Hepatocyte (in vitro differentiated cells): ENCODE measurements at regions not wholly inside any gene's neighbourhood (a gene's known extent, or its start where the extent isn't known, plus 50 kb on each side); places are given as distances from the start of the nearest gene placed in this dataset.

Source experiments
- DNase-seq: peaks from one replicate; pipeline ENCODE4 v3.0.0-alpha.2; 2016; ENCODE audit warnings: low spot score
- H2AFZ ChIP-seq: fragments of 200-600 bp; sonication (generic); 2 replicates; pipeline ENCODE4 v1.6.0; 2016; ENCODE audit warnings: antibody characterized with exemption, mild to moderate bottlenecking
- H3K27ac ChIP-seq: fragments of 200-600 bp; sonication (generic); 2 replicates; pipeline ENCODE4 v1.5.1; 2016; ENCODE audit warnings: mild to moderate bottlenecking
- H3K27me3 ChIP-seq: fragments of 200-600 bp; sonication (generic); 2 replicates; pipeline ENCODE4 v1.6.1; 2016
- H3K36me3 ChIP-seq: fragments of 200-600 bp; sonication (generic); replicated peaks from 2 replicates; pipeline ENCODE4 v1.5.1; 2016; ENCODE audit warnings: low read depth; ENCODE audit not compliant: insufficient read depth
- H3K4me1 ChIP-seq: fragments of 200-600 bp; sonication (generic); 2 replicates; pipeline ENCODE4 v1.5.1; 2016; ENCODE audit warnings: mild to moderate bottlenecking, moderate library complexity; ENCODE audit not compliant: insufficient read depth
- H3K4me2 ChIP-seq: fragments of 200-600 bp; sonication (generic); 2 replicates; pipeline ENCODE4 v1.6.0; 2016
- H3K4me3 ChIP-seq: fragments of 200-600 bp; sonication (generic); 2 replicates; pipeline ENCODE4 v1.5.1; 2016; ENCODE audit warnings: mild to moderate bottlenecking
- H3K79me2 ChIP-seq: fragments of 200-600 bp; sonication (generic); 2 replicates; pipeline ENCODE4 v1.6.0; 2017; ENCODE audit warnings: mild to moderate bottlenecking
- H3K9me2 ChIP-seq: fragments of 200-600 bp; sonication (generic); replicated peaks from 2 replicates; pipeline ENCODE4 v1.6.0; 2017; ENCODE audit warnings: mild to moderate bottlenecking; ENCODE audit not compliant: insufficient read depth
- H3K9me3 ChIP-seq: fragments of 200-600 bp; sonication (generic); 2 replicates; pipeline ENCODE4 v1.5.1; 2016; ENCODE audit warnings: low read depth, mild to moderate bottlenecking
- H4K20me1 ChIP-seq: fragments of 200-600 bp; sonication (generic); 2 replicates; pipeline ENCODE4 v1.6.0; 2016; ENCODE audit warnings: mild to moderate bottlenecking; ENCODE audit not compliant: insufficient read depth, poor library complexity, severe bottlenecking
- EZH2 ChIP-seq: fragments of 200-600 bp; sonication (generic); IDR thresholded peaks from 2 replicates; pipeline ENCODE4 v1.6.1; 2016; ENCODE audit warnings: antibody characterized with exemption, mild to moderate bottlenecking, borderline replicate concordance
- EZH2phosphoT487 ChIP-seq: fragments of 200-600 bp; sonication (generic); IDR thresholded peaks from one replicate; pipeline ENCODE4 v1.6.1; 2018; ENCODE audit warnings: antibody characterized with exemption, mild to moderate bottlenecking, low read depth, moderate library complexity; ENCODE audit not compliant: unreplicated experiment, severe bottlenecking
- whole genome bisulfite sequencing: methylation state at CpG from one replicate; pipeline ENCODE4 v1.1.6; 2016; ENCODE audit warnings: low lambda C conversion rate; ENCODE audit errors: missing lambda C conversion rate; 5-methylcytosine and 5-hydroxymethylcytosine counted together
- TF ChIP-seq, protein P1 (sequence below): fragments of 200-600 bp; sonication (generic); IDR thresholded peaks from 2 replicates; pipeline ENCODE4 v1.5.1; 2016; ENCODE audit warnings: antibody characterized with exemption, mild to moderate bottlenecking; ENCODE audit not compliant: poor library complexity

DNA sequence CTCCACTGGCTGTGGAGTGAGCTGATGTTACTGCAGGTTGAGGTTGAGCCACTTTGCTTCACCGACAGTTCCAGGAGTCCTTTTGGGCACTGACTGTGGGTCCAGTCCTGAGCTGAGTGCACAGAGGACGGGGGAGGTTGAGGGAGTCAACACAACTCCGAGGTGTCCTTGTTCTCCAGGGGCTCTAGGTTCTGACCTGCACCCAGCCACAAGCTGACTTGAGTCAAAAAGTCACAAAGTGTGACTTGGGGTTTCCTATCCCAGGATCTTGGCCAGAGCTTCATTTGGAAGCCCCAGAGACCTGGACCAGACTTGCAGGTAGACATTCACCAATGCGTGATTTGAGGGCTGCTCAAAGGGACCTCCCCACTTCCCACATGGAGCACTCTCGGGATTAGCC is 95.0 kb downstream of the FAM43A start:
- H3K4me3 ChIP-seq: no peak overlapping the region
- DNase-seq: no peak
- no peak overlapping the region for H2AFZ ChIP-seq
- 93% methylated on average over 5 of the region's 5 CpGs for WGBS
- peaks cover 4% of the 10 kb centered on the region for H3K4me1 ChIP-seq
- TF ChIP-seq, protein P1, sequence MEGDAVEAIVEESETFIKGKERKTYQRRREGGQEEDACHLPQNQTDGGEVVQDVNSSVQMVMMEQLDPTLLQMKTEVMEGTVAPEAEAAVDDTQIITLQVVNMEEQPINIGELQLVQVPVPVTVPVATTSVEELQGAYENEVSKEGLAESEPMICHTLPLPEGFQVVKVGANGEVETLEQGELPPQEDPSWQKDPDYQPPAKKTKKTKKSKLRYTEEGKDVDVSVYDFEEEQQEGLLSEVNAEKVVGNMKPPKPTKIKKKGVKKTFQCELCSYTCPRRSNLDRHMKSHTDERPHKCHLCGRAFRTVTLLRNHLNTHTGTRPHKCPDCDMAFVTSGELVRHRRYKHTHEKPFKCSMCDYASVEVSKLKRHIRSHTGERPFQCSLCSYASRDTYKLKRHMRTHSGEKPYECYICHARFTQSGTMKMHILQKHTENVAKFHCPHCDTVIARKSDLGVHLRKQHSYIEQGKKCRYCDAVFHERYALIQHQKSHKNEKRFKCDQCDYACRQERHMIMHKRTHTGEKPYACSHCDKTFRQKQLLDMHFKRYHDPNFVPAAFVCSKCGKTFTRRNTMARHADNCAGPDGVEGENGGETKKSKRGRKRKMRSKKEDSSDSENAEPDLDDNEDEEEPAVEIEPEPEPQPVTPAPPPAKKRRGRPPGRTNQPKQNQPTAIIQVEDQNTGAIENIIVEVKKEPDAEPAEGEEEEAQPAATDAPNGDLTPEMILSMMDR: no peak
- TF ChIP-seq EZH2phosphoT487: no peak
- TF ChIP-seq EZH2: no peak
- no peak overlapping the region for H3K4me2 ChIP-seq
- no peaks in the 10 kb centered on the region for H4K20me1 ChIP-seq
- no peaks in the 10 kb centered on the region for H3K9me3 ChIP-seq
- no peaks in the 10 kb centered on the region for H3K9me2 ChIP-seq
- no peaks in the 10 kb centered on the region for H3K36me3 ChIP-seq
- no peak overlapping the region for H3K27ac ChIP-seq
- H3K27me3 ChIP-seq: no peaks in the 10 kb centered on the region
- H3K79me2 ChIP-seq: no peaks in the 10 kb centered on the region

DNA sequence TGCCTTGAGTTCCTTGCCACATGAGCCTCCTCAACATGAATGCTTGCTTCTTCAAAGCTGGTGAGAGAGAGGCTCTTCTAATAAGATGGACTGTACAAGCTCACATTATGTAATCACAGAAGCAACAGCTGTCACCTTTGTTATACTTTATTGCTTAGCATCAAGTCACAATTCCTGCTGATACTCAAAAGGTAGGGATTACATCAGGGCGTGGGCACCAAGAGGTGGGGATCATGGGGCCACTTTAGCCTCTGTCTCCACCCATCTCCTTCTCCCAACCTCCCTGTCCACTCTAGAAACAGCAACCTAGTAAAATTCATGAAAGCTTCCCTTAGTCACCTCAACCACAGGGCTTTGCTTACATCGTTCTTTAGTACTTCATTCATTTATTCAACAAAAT is 95.9 kb downstream of the FAM43A start:
- peaks cover 4% of the 10 kb centered on the region for H3K4me1 ChIP-seq
- TF ChIP-seq, protein P1: no peak
- TF ChIP-seq EZH2phosphoT487 (no peak), EZH2 (no peak)
- H3K36me3 ChIP-seq: no peaks in the 10 kb centered on the region
- H3K4me3 ChIP-seq: no peak overlapping the region
- H4K20me1 ChIP-seq: no peaks in the 10 kb centered on the region
- no peak overlapping the region for H3K4me2 ChIP-seq
- no peaks in the 10 kb centered on the region for H3K79me2 ChIP-seq
- no peak overlapping the region for H2AFZ ChIP-seq
- no peaks in the 10 kb centered on the region for H3K9me3 ChIP-seq
- H3K9me2 ChIP-seq: no peaks in the 10 kb centered on the region
- no peak for DNase-seq
- no peaks in the 10 kb centered on the region for H3K27me3 ChIP-seq
- WGBS: 90% methylated on average over 2 of the region's 2 CpGs
- no peak overlapping the region for H3K27ac ChIP-seq

DNA sequence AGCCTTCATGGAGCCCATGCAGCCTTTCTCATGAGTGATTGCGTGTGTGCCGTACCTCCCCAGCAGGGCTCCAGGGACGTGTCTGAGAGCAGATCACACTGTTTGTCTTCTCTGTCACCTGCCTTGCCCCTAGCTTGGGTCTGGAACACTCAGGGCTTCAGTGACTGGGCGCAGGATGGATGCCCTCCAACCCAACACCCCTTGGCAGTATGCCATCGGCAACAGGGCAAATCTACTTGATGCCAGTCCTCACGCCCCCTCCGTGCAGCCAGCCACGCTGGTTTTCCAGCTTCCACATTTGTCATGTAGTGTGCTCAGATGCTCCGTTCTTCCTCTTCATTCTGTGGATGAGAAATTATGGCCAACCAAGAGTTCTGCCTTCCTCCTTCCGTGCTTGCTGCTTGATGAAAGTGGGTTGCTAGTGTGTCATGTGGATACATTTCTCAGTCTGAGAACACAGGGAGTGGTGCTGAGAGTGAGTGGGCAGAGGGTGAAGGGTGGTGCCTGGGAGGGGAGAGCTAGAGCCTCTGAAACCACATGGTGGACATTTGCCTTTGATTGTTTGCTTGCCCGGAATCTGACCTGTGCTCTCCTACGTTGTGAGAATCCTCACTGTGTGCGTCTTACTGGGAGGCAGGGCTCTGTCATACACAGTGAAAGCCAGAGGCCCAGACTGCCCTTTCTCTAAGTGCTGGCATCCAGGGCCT is 97.2 kb downstream of the FAM43A start:
- H3K9me2 ChIP-seq: no peaks in the 10 kb centered on the region
- 82% methylated on average over 13 of the region's 13 CpGs for WGBS
- H3K4me1 ChIP-seq: peaks cover 4% of the 10 kb centered on the region
- H3K27me3 ChIP-seq: no peaks in the 10 kb centered on the region
- no peaks in the 10 kb centered on the region for H3K79me2 ChIP-seq
- DNase-seq: peak; percentile 30
- no peak overlapping the region for H2AFZ ChIP-seq
- H3K4me3 ChIP-seq: no peak overlapping the region
- H3K9me3 ChIP-seq: no peaks in the 10 kb centered on the region
- H4K20me1 ChIP-seq: no peaks in the 10 kb centered on the region
- H3K4me2 ChIP-seq: no peak overlapping the region
- TF ChIP-seq EZH2 (no peak), EZH2phosphoT487 (no peak)
- TF ChIP-seq, protein P1: no peak
- peak overlapping the region; percentile 27 for H3K27ac ChIP-seq
- H3K36me3 ChIP-seq: no peaks in the 10 kb centered on the region
